ENCODE measurements at regions not wholly inside any gene's neighbourhood (a gene's known extent, or its start where the extent isn't known, plus 50 kb on each side); places are given as distances from the start of the nearest gene placed in this dataset.

- no peak overlapping the region for H3K27ac ChIP-seq (ENCODE audit: low read depth in 2 of 2, low read length in 1 of 2)
- H2AFZ ChIP-seq (ENCODE audit: low read depth): no peak overlapping the region
- no peak overlapping the region for H3K4me3 ChIP-seq (ENCODE audit: low read depth in 2 of 2, low read length in 1 of 2)
- no peak overlapping the region for H3K4me2 ChIP-seq
- peaks cover 29% of the 10 kb centered on the region; the same call in 1 of the 2 replicates for H3K27me3 ChIP-seq (ENCODE audit: insufficient read depth)
- DNase-seq: no peak
- no peaks in the 10 kb centered on the region for H3F3A ChIP-seq (replicated peaks; ENCODE audit: insufficient read depth)
- H4K20me1 ChIP-seq (ENCODE audit: insufficient read depth): no peaks in the 10 kb centered on the region
- CTCF ChIA-PET: no interaction called here
- TF ChIP-seq CHD2 (IDR thresholded peaks at IDR 0.05; ENCODE audit: low read length, partially characterized antibody) (no peak), RFX5 (IDR thresholded peaks at IDR 0.05; ENCODE audit: low read length) (no peak), EP300 (IDR thresholded peaks at IDR 0.05; ENCODE audit: borderline replicate concordance in 1 of 2, low read depth in 1 of 2, low read length in 1 of 2) (no peak), RAD21 (IDR thresholded peaks at IDR 0.05; ENCODE audit: low read length) (no peak), TAF1 (IDR thresholded peaks at IDR 0.05; ENCODE audit: borderline replicate concordance, low read depth, low read length) (no peak), RCOR1 (IDR thresholded peaks at IDR 0.05; ENCODE audit: low read length) (no peak)
- TF ChIP-seq, protein P1, sequence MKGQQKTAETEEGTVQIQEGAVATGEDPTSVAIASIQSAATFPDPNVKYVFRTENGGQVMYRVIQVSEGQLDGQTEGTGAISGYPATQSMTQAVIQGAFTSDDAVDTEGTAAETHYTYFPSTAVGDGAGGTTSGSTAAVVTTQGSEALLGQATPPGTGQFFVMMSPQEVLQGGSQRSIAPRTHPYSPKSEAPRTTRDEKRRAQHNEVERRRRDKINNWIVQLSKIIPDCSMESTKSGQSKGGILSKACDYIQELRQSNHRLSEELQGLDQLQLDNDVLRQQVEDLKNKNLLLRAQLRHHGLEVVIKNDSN (IDR thresholded peaks at IDR 0.05; ENCODE audit: borderline replicate concordance, low read depth): no peak
- TF ChIP-seq, protein P2, sequence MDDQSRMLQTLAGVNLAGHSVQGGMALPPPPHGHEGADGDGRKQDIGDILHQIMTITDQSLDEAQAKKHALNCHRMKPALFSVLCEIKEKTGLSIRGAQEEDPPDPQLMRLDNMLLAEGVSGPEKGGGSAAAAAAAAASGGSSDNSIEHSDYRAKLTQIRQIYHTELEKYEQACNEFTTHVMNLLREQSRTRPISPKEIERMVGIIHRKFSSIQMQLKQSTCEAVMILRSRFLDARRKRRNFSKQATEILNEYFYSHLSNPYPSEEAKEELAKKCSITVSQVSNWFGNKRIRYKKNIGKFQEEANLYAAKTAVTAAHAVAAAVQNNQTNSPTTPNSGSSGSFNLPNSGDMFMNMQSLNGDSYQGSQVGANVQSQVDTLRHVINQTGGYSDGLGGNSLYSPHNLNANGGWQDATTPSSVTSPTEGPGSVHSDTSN (IDR thresholded peaks at IDR 0.05): no peak
- no peaks in the 10 kb centered on the region for H3K4me1 ChIP-seq (ENCODE audit: control insufficient read depth in 1 of 2, insufficient read depth in 2 of 2, low read depth in 1 of 2, low read length in 1 of 2)
- H3K36me3 ChIP-seq (replicated peaks in 1 of 2; ENCODE audit: control insufficient read depth in 1 of 2, insufficient read depth in 2 of 2, low read length in 1 of 2): no peaks in the 10 kb centered on the region
- no peak overlapping the region for H3K9ac ChIP-seq
- WGBS (ENCODE audit: low lambda C conversion rate): 9% methylated on average over 5 of the region's 5 CpGs
- POLR2A ChIA-PET: no interaction called here
- H3K9me2 ChIP-seq: no peaks in the 10 kb centered on the region
- no peaks in the 10 kb centered on the region for H3K79me2 ChIP-seq (ENCODE audit: insufficient read depth)
- no peaks in the 10 kb centered on the region for H3K9me3 ChIP-seq
Measured at GRCh38 chr10:28211759-28212158, 91.1 kb downstream of the MPP7 start.

DNA sequence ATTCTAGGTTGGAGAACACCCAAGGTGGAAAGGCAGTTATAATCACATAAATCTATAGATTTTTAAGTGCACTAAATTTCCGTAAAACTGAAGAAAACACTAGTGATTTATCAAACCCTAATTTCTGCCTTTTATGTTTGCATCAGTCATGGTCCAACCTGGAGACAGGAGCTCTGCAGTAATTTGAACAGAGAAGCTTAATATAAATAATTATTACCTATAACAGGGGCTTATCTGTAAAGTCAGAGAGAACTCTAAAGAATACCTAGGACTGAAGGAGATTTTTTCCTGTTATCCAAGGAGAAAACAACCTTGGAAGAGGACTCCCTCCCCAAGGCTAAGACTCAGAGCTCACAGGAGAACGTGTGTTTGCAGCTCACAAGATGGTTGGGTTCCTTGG is 95.1 kb downstream of the MPP7 start:
- Histone ChIP-seq H3K79me2 (ENCODE audit: insufficient read depth) (no peaks in the 10 kb centered on the region), H3K4me1 (ENCODE audit: control insufficient read depth in 1 of 2, insufficient read depth in 2 of 2, low read depth in 1 of 2, low read length in 1 of 2) (no peaks in the 10 kb centered on the region), H2AFZ (ENCODE audit: low read depth) (no peak overlapping the region), H3K27ac (ENCODE audit: low read depth in 2 of 2, low read length in 1 of 2) (no peak overlapping the region), H3F3A (replicated peaks; ENCODE audit: insufficient read depth) (no peaks in the 10 kb centered on the region), H3K9me3 (no peaks in the 10 kb centered on the region), H3K9ac (no peak overlapping the region), H3K27me3 (ENCODE audit: insufficient read depth) (peaks cover 10% of the 10 kb centered on the region; the same call in 1 of the 2 replicates), H4K20me1 (ENCODE audit: insufficient read depth) (no peaks in the 10 kb centered on the region), H3K4me2 (no peak overlapping the region), H3K36me3 (replicated peaks in 1 of 2; ENCODE audit: control insufficient read depth in 1 of 2, insufficient read depth in 2 of 2, low read length in 1 of 2) (no peaks in the 10 kb centered on the region), H3K4me3 (ENCODE audit: low read depth in 2 of 2, low read length in 1 of 2) (no peak overlapping the region), H3K9me2 (no peaks in the 10 kb centered on the region)
- no peak for TF ChIP-seq RXRA (IDR thresholded peaks at IDR 0.05; ENCODE audit: borderline replicate concordance, low read depth)
- TF ChIP-seq FOXJ3 (CRISPR knock-in tag; IDR thresholded peaks at IDR 0.05): no peak
- no peak for TF ChIP-seq ELF1 (IDR thresholded peaks at IDR 0.05)
- TF ChIP-seq YY1 (IDR thresholded peaks at IDR 0.05; ENCODE audit: low read depth): no peak
- no peak for TF ChIP-seq NRF1 (IDR thresholded peaks at IDR 0.05; ENCODE audit: low read depth, low read length)
- TF ChIP-seq, protein P3, sequence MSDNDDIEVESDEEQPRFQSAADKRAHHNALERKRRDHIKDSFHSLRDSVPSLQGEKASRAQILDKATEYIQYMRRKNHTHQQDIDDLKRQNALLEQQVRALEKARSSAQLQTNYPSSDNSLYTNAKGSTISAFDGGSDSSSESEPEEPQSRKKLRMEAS (IDR thresholded peaks at IDR 0.05; ENCODE audit: low read depth): no peak
- no peak for TF ChIP-seq TEAD4 (IDR thresholded peaks at IDR 0.05; ENCODE audit: borderline replicate concordance, insufficient read depth)
- no peak for TF ChIP-seq FOSL2 (IDR thresholded peaks at IDR 0.05; ENCODE audit: borderline replicate concordance, low read depth)
- no peak for TF ChIP-seq EZH2phosphoT487 (IDR thresholded peaks at IDR 0.05; ENCODE audit: borderline replicate concordance, low read depth)
- no peak for TF ChIP-seq NFIC (IDR thresholded peaks at IDR 0.05; ENCODE audit: borderline replicate concordance)
- TF ChIP-seq GABPA (IDR thresholded peaks at IDR 0.05; ENCODE audit: low read depth): no peak
- TF ChIP-seq, protein P4, sequence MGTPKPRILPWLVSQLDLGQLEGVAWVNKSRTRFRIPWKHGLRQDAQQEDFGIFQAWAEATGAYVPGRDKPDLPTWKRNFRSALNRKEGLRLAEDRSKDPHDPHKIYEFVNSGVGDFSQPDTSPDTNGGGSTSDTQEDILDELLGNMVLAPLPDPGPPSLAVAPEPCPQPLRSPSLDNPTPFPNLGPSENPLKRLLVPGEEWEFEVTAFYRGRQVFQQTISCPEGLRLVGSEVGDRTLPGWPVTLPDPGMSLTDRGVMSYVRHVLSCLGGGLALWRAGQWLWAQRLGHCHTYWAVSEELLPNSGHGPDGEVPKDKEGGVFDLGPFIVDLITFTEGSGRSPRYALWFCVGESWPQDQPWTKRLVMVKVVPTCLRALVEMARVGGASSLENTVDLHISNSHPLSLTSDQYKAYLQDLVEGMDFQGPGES (IDR thresholded peaks at IDR 0.05; ENCODE audit: low read depth, low read length): no peak
- TF ChIP-seq MEF2A (IDR thresholded peaks at IDR 0.05; ENCODE audit: borderline replicate concordance, low read depth): no peak
- TF ChIP-seq, protein P1 (IDR thresholded peaks at IDR 0.05; ENCODE audit: borderline replicate concordance, low read depth): no peak
- DNase-seq: no peak
- 13% methylated on average over 2 of the region's 2 CpGs for WGBS (ENCODE audit: low lambda C conversion rate)
- ChIA-PET CTCF (no interaction called here), POLR2A (no interaction called here)
